A549 (cell line): ENCODE measurements at regions not wholly inside any gene's neighbourhood (a gene's known extent, or its start where the extent isn't known, plus 50 kb on each side); places are given as distances from the start of the nearest gene placed in this dataset.

Experiments used
- ATAC-seq, 2 experiments: fragments of 200-7000 bp in 1 of 2; fragments of >200 bp in 1 of 2; cut with Nextera tagmentation in 1 of 2; cut with Tn5 transposase in 1 of 2; 3 replicates each; pipeline versions ENCODE4 v1.8.0 to v1.9.1; 2018 to 2020; ENCODE audit warnings: mild to moderate bottlenecking in 1 of 2, moderate library complexity in 1 of 2
- CTCF ChIA-PET: fragments of 300-600 bp; sonication (Branson Sonifier 250); formaldehyde crosslinking; extraction: SDS; loops from one replicate; lab custom pipeline; 2021; ENCODE audit warnings: antibody characterized with exemption, inconsistent platforms; lab: Yijun Ruan, JAX
- POLR2A ChIA-PET: fragments of 350-600 bp; formaldehyde crosslinking; extraction: SDS; loops from one replicate; lab custom pipeline; 2021; ENCODE audit warnings: antibody characterized with exemption, inconsistent platforms; lab: Yijun Ruan, JAX
- DNase-seq, 2 experiments: peaks; one replicate each; pipeline versions ENCODE4 v3.0.0 to v3.0.0-alpha.2; 2011 to 2016; ENCODE audit warnings: low read depth in 1 of 2, low spot score in 1 of 2
- FAIRE-seq: peaks from 2 replicates; lab custom pipeline; 2011; peaks lifted over from hg19 to GRCh38; lab: Jason Lieb, UNC
- H3K27ac ChIP-seq, 2 experiments: fragments of >200 bp; sonication (Bioruptor Twin); formaldehyde crosslinking; 3 replicates each; pipeline ENCODE4 v1.5.1; 2016 to 2017
- H3K4me1 ChIP-seq: fragments of >200 bp; sonication (Bioruptor Twin); formaldehyde crosslinking; 3 replicates; pipeline ENCODE4 v1.6.1; 2016
- H3K4me2 ChIP-seq: fragments of >200 bp; sonication (Bioruptor Twin); formaldehyde crosslinking; 3 replicates; pipeline ENCODE4 v1.6.1; 2016
- H3K4me3 ChIP-seq: fragments of >200 bp; sonication (Bioruptor Twin); formaldehyde crosslinking; 3 replicates; pipeline ENCODE4 v1.5.1; 2016
- H3K9me3 ChIP-seq: fragments of >200 bp; sonication (Bioruptor Twin); formaldehyde crosslinking; 3 replicates; pipeline ENCODE4 v1.6.1; 2016
- BCL3 ChIP-seq: fragments of >200 bp; sonication (Bioruptor Twin); formaldehyde crosslinking; IDR thresholded peaks from 3 replicates; pipeline ENCODE4 v1.6.1; 2016
- EHMT2 ChIP-seq: fragments of 200-600 bp; sonication (generic); IDR thresholded peaks from 2 replicates; pipeline ENCODE4 v1.6.1; 2016; ENCODE audit warnings: antibody characterized with exemption, low read depth, mild to moderate bottlenecking, moderate library complexity
- FOSL2 ChIP-seq, 2 experiments: fragments of 450-650 bp in 1 of 2; fragments of >200 bp in 1 of 2; sonication (Bioruptor Twin) in 1 of 2; formaldehyde crosslinking; IDR thresholded peaks; 2 replicates each; pipeline versions ENCODE4 v1.5.0 to v1.6.1; 2016 to 2020; ENCODE audit warnings: mild to moderate bottlenecking in 1 of 2, moderate library complexity in 1 of 2
- HEYL ChIP-seq: fragments of 250-450 bp; sonication (Bioruptor Pico); IDR thresholded peaks from 2 replicates; pipeline ENCODE4 v1.8.0; 2021; ENCODE audit warnings: mild to moderate bottlenecking, moderate library complexity
- HOXB13 ChIP-seq: fragments of 250-450 bp; sonication (Bioruptor Pico); IDR thresholded peaks from 2 replicates; pipeline ENCODE4 v1.5.0; 2020; ENCODE audit warnings: low read depth, mild to moderate bottlenecking, moderate library complexity
- JUN ChIP-seq, 2 experiments: fragments of >200 bp; sonication (Bioruptor Twin); formaldehyde crosslinking; IDR thresholded peaks; 2 replicates in 1 of 2; 3 replicates in 1 of 2; pipeline ENCODE4 v1.6.1; 2016 to 2017
- JUNB ChIP-seq: fragments of >200 bp; sonication (Bioruptor Twin); formaldehyde crosslinking; IDR thresholded peaks from 2 replicates; pipeline ENCODE4 v1.6.1; 2016
- KDM1A ChIP-seq: fragments of 200-600 bp; sonication (generic); IDR thresholded peaks from 2 replicates; pipeline ENCODE4 v1.6.1; 2016; ENCODE audit warnings: low read depth, mild to moderate bottlenecking
- NPAS2 ChIP-seq: fragments of 250-450 bp; sonication (Bioruptor Pico); IDR thresholded peaks from 2 replicates; pipeline ENCODE4 v1.8.0; 2022; ENCODE audit warnings: mild to moderate bottlenecking, moderate library complexity, borderline replicate concordance
- POLR2A ChIP-seq: IDR thresholded peaks from 2 replicates; pipeline ENCODE4 v1.6.1; 2012; ENCODE audit warnings: mild to moderate bottlenecking, low read length
- RAD21 ChIP-seq, 2 experiments: fragments of >200 bp in 1 of 2; sonication (Bioruptor Twin) in 1 of 2; formaldehyde crosslinking in 1 of 2; IDR thresholded peaks in 1 of 2; conservative IDR thresholded peaks in 1 of 2; 2 replicates in 1 of 2; 3 replicates in 1 of 2; pipeline ENCODE4 v1.6.1; 2012 to 2018; ENCODE audit warnings: inconsistent platforms in 1 of 2
- RFX5 ChIP-seq: fragments of 450-650 bp; IDR thresholded peaks from 2 replicates; pipeline ENCODE4 v1.7.1; 2014; ENCODE audit warnings: antibody characterized with exemption, mild to moderate bottlenecking, moderate library complexity
- RNF2 ChIP-seq: fragments of 200-600 bp; sonication (generic); IDR thresholded peaks from 2 replicates; pipeline ENCODE4 v1.6.1; 2016; ENCODE audit warnings: low read depth, mild to moderate bottlenecking, antibody characterized with exemption, moderate library complexity, borderline replicate concordance
- SMC3 ChIP-seq: fragments of >200 bp; sonication (Bioruptor Twin); formaldehyde crosslinking; IDR thresholded peaks from 3 replicates; pipeline ENCODE4 v1.6.1; 2018; ENCODE audit warnings: inconsistent platforms
- TFCP2L1 ChIP-seq: fragments of 250-450 bp; sonication (Bioruptor Pico); IDR thresholded peaks from 2 replicates; pipeline ENCODE4 v1.5.0; 2021; ENCODE audit warnings: mild to moderate bottlenecking
- TP53 ChIP-seq: fragments of 250-450 bp; sonication (Bioruptor Pico); IDR thresholded peaks from 2 replicates; pipeline ENCODE4 v1.5.0; 2021; ENCODE audit warnings: mild to moderate bottlenecking, moderate library complexity
- ZC3H11A ChIP-seq: fragments of 450-650 bp; IDR thresholded peaks from 2 replicates; pipeline ENCODE4 v1.6.1; 2014; ENCODE audit warnings: antibody characterized with exemption, mild to moderate bottlenecking
- WGBS: methylation state at CpG from one replicate; pipeline ENCODE4 v1.1.6; 2017; ENCODE audit errors: missing lambda C conversion rate; 5-methylcytosine and 5-hydroxymethylcytosine counted together
- TF ChIP-seq, protein P1 (sequence below): fragments of 250-450 bp; sonication (Bioruptor Pico); IDR thresholded peaks from 2 replicates; pipeline ENCODE4 v1.5.0; 2020; ENCODE audit warnings: low read depth, mild to moderate bottlenecking, moderate library complexity
- TF ChIP-seq, protein P2 (sequence below): IDR thresholded peaks from 2 replicates; pipeline ENCODE4 v1.6.1; 2012

GRCh38 chr1:163650624-163651023 lies 328.9 kb downstream of the NUF2 start:
- H3K4me1 ChIP-seq, result no peaks in the 10 kb centered on the region
- no peak overlapping the region for H3K4me2 ChIP-seq
- CTCF ChIA-PET, result no interaction called here
- H3K27ac ChIP-seq, result no peak overlapping the region
- WGBS, result 8% methylated on average over 4 of the region's 4 CpGs
- DNase-seq (no peak), FAIRE-seq (no peak), ATAC-seq (no peak)
- POLR2A ChIA-PET, result no interaction called here
- TF ChIP-seq KDM1A, result no peak
- TF ChIP-seq ZC3H11A, result no peak
- no peak for TF ChIP-seq POLR2A
- H3K9me3 ChIP-seq, result no peaks in the 10 kb centered on the region
- H3K4me3 ChIP-seq, result no peak overlapping the region

GRCh38 chr1:163652441-163652840 lies 330.7 kb downstream of the NUF2 start:
- ATAC-seq, result no peak
- Histone ChIP-seq H3K27ac (no peak overlapping the region), H3K9me3 (no peaks in the 10 kb centered on the region), H3K4me1 (no peaks in the 10 kb centered on the region), H3K4me3 (no peak overlapping the region), H3K4me2 (no peak overlapping the region)
- FAIRE-seq, result no peak
- POLR2A ChIA-PET, result no interaction called here
- CTCF ChIA-PET, result interaction anchor here (0.6 kb wide), 1 partner anchor 1261 kb away, joined by 3 read pairs; no protein-coding TSS in a partner anchor
- no peak for TF ChIP-seq HOXB13 (CRISPR knock-in tag)
- no peak for TF ChIP-seq TFCP2L1
- TF ChIP-seq SMC3, result no peak
- TF ChIP-seq RAD21 (conservative IDR thresholded peaks at IDR 0.05 in 1 of 2, IDR thresholded peaks at IDR 0.05 in 1 of 2), result no peak
- no peak for TF ChIP-seq RFX5
- TF ChIP-seq RNF2, result no peak
- no peak for TF ChIP-seq TP53 (CRISPR knock-in tag)
- no peak for TF ChIP-seq BCL3
- TF ChIP-seq NPAS2 (CRISPR knock-in tag), result no peak
- DNase-seq, result no peak

- no peak overlapping the region for H3K4me2 ChIP-seq
- ATAC-seq (no peak), DNase-seq (no peak), FAIRE-seq (no peak)
- ChIA-PET POLR2A (no interaction called here), CTCF (no interaction called here)
- H3K4me3 ChIP-seq, result no peak overlapping the region
- no peak overlapping the region for H3K27ac ChIP-seq
- H3K9me3 ChIP-seq, result no peaks in the 10 kb centered on the region
- TF ChIP-seq, protein P1, sequence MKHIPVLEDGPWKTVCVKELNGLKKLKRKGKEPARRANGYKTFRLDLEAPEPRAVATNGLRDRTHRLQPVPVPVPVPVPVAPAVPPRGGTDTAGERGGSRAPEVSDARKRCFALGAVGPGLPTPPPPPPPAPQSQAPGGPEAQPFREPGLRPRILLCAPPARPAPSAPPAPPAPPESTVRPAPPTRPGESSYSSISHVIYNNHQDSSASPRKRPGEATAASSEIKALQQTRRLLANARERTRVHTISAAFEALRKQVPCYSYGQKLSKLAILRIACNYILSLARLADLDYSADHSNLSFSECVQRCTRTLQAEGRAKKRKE, result no peak
- TF ChIP-seq HOXB13 (CRISPR knock-in tag), result no peak
- no peak for TF ChIP-seq HEYL (CRISPR knock-in tag)
- TF ChIP-seq, protein P2, sequence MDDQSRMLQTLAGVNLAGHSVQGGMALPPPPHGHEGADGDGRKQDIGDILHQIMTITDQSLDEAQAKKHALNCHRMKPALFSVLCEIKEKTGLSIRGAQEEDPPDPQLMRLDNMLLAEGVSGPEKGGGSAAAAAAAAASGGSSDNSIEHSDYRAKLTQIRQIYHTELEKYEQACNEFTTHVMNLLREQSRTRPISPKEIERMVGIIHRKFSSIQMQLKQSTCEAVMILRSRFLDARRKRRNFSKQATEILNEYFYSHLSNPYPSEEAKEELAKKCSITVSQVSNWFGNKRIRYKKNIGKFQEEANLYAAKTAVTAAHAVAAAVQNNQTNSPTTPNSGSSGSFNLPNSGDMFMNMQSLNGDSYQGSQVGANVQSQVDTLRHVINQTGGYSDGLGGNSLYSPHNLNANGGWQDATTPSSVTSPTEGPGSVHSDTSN, result no peak
- TF ChIP-seq EHMT2, result no peak
- no peak for TF ChIP-seq JUN (IDR thresholded peaks at IDR 0.05)
- TF ChIP-seq FOSL2 (IDR thresholded peaks at IDR 0.05), result no peak
- no peak for TF ChIP-seq FOSL2 (CRISPR knock-in tag; IDR thresholded peaks at IDR 0.05)
- TF ChIP-seq JUNB, result no peak
- no peaks in the 10 kb centered on the region for H3K4me1 ChIP-seq
These were observed 333.8 kb downstream of the NUF2 start for GRCh38 chr1:163655565-163655964.
